Subcutaneous abdominal adipose tissue (tissue), 5 donors: ENCODE measurements at regions not wholly inside any gene's neighbourhood (a gene's known extent, or its start where the extent isn't known, plus 50 kb on each side); places are given as distances from the start of the nearest gene placed in this dataset.

Experiments used
- H3K27ac ChIP-seq: one replicate; pipeline ENCODE4 v1.7.0; 2013; ENCODE audit warnings: low read depth, mild to moderate bottlenecking, inconsistent platforms, low read length, moderate library complexity
- H3K27me3 ChIP-seq, 5 donors: one replicate each; pipeline ENCODE4 v1.7.0; 2013; ENCODE audit warnings: low read length in 5 of 5, inconsistent platforms in 1 of 5; ENCODE audit not compliant: control insufficient read depth in 5 of 5, insufficient read depth in 4 of 5
- H3K36me3 ChIP-seq, 5 donors: one replicate each; pipeline ENCODE4 v1.7.0; 2013; ENCODE audit warnings: low read length in 5 of 5; ENCODE audit not compliant: control insufficient read depth in 5 of 5, insufficient read depth in 5 of 5
- H3K4me1 ChIP-seq, 5 donors: one replicate each; pipeline ENCODE4 v1.7.0; 2013; ENCODE audit warnings: low read length in 5 of 5, mild to moderate bottlenecking in 3 of 5, moderate library complexity in 1 of 5; ENCODE audit not compliant: control insufficient read depth in 5 of 5, insufficient read depth in 5 of 5
- H3K4me3 ChIP-seq, 5 donors: one replicate each; pipeline ENCODE4 v1.7.0; 2013; ENCODE audit warnings: low read length in 5 of 5, low read depth in 1 of 5
- H3K9ac ChIP-seq, 5 donors: one replicate each; pipeline ENCODE4 v1.7.0; 2013; ENCODE audit warnings: low read length in 5 of 5, mild to moderate bottlenecking in 4 of 5, moderate library complexity in 3 of 5
- H3K9me3 ChIP-seq, 5 donors: one replicate each; pipeline ENCODE4 v1.7.0; 2013; ENCODE audit warnings: low read length in 5 of 5; ENCODE audit not compliant: control insufficient read depth in 5 of 5
- donor health status: healthy.
- donor health status: healthy.
- donor health status: healthy.
- donor health status: healthy.
- donor health status: healthy.

DNA sequence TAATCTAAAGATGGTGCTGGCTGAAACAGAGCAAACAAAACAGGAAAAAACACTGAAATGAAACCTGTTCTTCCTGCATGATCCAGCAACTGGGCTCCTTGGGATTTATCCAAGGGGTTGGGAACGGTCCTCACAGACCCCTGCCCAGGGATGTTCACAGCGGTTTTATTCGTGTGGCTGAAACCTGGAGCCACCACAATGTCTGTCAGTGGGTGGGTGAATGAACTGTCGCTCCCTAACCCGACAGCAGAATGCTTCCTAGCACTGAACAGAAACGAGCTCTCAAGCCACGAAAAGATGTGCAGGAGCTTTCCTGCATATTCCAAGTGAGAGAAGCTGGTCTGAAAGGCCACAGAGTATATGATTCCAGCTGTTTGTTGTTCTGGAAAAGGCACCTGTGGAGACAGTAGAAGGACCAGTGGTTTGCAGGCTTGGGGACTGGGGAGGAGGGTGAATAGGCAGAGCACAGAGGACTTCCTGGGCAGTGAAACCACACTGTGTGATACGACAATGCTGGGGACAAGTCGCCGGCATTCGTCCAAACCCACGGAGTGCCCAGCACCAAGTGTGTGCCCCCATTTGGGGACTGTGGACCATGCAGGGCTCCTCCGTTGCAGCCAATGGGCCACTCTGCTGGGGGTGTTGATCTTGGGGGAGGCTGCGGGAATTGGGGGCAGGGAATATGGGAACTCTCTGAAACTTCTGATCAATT, 73.9 kb downstream of the TEX29 start:
- Histone ChIP-seq H3K27ac (no peak overlapping the region), H3K4me3 (no peak overlapping the region), H3K27me3 (peaks cover 0 to 8% (median 4%) of the 10 kb centered on the region in 5 donors), H3K4me1 (no peaks in the 10 kb centered on the region), H3K9ac (no peak overlapping the region), H3K9me3 (no peaks in the 10 kb centered on the region), H3K36me3 (no peaks in the 10 kb centered on the region)

DNA sequence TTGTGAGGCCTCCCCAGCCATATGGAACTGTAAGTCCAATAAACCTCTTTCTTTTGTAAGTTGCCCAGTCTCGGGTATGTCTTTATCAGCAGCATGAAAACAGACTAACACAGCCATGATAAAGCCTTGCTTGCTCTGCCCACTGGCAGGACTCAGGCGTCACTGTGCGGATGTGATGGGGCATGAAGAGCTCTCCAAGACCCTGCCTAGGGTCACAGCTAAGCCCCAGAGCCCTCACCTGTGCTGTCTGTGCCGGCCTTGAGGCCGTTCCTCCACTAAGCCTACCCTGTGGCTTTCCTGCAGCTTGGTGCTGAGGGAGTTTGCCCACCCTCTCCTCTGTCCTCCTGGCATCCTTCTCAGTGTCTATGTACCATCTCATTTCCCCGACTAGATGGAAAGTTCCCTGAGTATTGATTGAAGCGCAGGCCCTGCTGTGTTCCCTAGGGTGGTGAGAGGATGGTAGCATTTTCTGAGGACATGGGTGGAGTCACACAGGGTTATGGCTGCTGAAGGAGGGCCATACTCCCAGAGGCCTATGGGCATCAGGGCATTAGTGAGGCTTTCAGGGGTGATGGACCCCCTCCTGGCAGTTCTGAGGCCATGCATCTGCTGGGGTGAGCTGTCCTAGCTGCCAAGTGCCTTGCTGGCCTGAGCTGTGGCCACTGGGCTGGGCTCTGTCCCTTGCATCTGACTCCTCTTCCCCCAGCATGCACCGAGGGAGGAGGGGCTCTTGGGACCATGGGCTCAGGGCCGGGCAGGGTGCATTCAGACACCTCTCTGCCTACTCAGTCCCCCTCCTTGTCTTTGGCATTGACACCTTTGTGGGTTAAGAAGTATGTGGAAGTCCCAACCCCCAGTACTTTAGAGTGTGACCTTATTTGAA, 75.3 kb downstream of the TEX29 start:
- H3K4me1 ChIP-seq, result no peaks in the 10 kb centered on the region
- no peaks in the 10 kb centered on the region for H3K9me3 ChIP-seq
- no peak overlapping the region for H3K27ac ChIP-seq
- H3K4me3 ChIP-seq, result no peak overlapping the region
- no peaks in the 10 kb centered on the region for H3K36me3 ChIP-seq
- no peak overlapping the region for H3K9ac ChIP-seq
- peaks cover 0 to 4% (median 0%) of the 10 kb centered on the region in 5 donors for H3K27me3 ChIP-seq

DNA sequence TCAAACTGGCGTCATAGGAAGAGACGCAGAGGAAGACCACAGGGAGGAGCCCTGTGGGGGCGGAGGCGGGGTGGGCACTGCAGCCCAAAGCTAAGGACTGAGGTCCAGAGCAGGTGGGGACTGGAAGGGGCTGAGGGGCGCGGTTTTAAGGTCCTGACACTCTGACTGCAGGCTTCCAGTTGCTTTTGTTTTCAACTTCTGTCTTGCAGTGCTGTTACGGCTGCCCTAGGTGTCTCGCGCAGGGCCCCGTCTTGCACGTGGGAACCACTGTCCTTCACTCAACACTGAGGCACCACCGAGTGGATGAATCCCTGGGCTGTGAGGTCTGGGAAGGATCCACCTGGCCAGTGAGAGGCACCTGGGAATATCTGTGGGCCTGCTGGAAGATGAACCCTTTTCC, 76.0 kb downstream of the TEX29 start:
- H3K4me1 ChIP-seq, result no peaks in the 10 kb centered on the region

DNA sequence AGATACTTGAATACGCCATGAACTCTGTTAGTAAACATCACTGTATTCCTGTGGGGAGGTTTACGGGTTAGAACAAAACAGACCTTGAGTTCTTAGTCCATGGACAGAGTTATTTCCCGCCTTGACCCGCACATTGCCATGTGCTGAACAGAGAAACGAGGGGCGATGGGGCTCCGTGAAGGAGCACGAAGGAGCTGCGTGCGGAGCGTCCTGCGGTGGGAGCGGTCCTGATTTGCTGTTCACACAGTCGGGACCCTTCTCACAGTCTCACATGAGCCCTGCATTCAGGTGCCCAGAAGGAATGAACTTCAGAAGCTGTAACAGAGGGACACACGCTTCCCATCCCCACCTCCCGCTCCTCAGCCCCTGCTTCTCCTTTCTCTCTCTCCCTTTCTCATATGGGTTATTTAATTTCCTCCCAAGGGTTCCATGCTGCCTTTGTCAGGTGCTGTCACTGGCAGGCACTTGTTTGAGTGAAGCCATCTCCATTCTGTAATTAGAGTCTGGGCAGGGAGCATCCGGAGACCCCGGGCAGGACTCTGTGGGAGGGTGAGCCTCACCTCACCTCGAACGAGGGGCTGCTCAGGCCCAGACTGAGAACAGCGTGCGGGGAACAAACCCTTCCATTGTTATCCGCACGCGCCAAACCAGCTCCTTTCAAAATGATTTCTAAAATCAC, 76.9 kb downstream of the TEX29 start:
- Histone ChIP-seq H3K36me3 (no peaks in the 10 kb centered on the region), H3K9me3 (no peaks in the 10 kb centered on the region), H3K4me1 (no peaks in the 10 kb centered on the region), H3K4me3 (no peak overlapping the region), H3K27ac (no peak overlapping the region), H3K27me3 (peaks cover 0 to 6% (median 3%) of the 10 kb centered on the region in 5 donors), H3K9ac (no peak overlapping the region)

More for the DNA sequence above, 76.0 kb downstream of the TEX29 start:
- no peak overlapping the region for H3K9ac ChIP-seq
- H3K4me3 ChIP-seq, result no peak overlapping the region
- H3K27ac ChIP-seq, result no peak overlapping the region
- no peaks in the 10 kb centered on the region for H3K36me3 ChIP-seq
- H3K27me3 ChIP-seq, result peaks cover 0 to 4% (median 3%) of the 10 kb centered on the region in 5 donors
- H3K9me3 ChIP-seq, result no peaks in the 10 kb centered on the region

DNA sequence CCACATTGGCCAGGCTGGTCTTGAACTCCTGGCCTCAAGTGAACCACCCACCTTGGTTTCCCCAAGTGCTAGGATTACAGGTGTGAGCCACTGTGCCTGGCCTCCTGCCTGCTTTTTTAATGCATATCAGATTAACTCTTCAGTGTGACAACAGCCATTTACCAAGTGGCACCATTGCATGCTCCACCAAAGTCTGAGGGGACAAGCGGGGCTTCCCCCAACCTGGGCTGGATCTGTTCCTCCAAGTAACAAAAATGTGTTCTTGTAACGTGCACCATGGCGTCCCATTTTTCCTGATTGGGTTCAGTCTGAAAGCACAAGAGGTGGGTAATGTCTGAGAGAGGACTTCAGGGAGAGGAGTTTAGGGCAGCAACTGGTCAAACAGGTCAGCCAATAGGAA, 77.8 kb downstream of the TEX29 start:
- Histone ChIP-seq H3K9ac (no peak overlapping the region), H3K27ac (no peak overlapping the region), H3K36me3 (no peaks in the 10 kb centered on the region), H3K4me3 (no peak overlapping the region), H3K27me3 (peaks cover 0 to 12% (median 8%) of the 10 kb centered on the region in 5 donors), H3K9me3 (no peaks in the 10 kb centered on the region), H3K4me1 (no peaks in the 10 kb centered on the region)

DNA sequence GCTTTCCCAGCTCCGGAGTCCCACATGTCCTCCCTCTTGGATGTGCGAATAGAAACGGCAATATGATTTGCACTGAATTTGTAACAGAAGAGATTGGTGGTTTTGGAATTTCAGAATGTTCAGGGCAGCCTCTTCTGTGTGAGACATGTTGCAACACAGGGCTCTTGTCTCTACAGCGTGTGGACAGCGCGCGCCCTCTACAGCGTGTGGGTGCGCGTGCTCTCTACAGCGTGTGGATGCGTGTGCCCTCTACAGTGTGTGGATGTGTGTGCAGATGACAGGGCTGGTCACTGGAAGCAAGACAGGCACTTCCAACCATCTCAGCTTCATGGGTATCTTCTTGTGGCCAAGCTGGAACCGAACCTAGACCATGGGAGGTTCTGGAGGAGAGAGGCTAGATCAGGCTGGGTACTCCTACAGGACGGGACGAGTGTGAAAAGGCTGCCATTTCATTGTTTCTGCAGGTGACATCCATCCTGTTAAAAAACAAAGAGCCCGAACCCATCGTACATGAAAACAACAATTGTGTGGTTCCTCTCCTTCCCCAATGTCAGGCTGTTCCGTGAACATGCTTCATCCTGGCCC, 78.4 kb downstream of the TEX29 start:
- H3K4me3 ChIP-seq, result no peak overlapping the region
- no peaks in the 10 kb centered on the region for H3K4me1 ChIP-seq
- no peaks in the 10 kb centered on the region for H3K36me3 ChIP-seq
- no peak overlapping the region for H3K27ac ChIP-seq
- no peaks in the 10 kb centered on the region for H3K9me3 ChIP-seq
- peaks cover 0 to 16% (median 11%) of the 10 kb centered on the region in 5 donors for H3K27me3 ChIP-seq
- no peak overlapping the region for H3K9ac ChIP-seq

DNA sequence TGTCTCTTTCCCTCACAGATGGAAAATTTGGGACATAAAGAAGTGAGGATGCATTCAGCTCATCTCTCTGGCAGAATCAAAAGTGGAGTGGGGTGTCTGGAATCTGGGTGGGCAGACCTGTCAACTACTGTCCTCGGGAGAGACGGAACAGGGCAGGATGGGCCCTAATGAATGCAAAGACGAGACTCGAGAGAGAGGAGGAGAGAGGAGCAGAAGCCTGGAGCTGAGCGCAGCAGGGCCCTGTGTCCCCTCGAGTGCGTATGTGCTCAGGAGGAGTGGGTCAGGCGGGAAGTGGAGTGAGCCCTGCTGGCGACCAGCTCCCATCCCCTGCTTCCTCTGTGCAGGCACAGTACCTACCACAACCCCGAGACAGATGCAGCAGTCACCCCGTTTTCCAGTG, 78.9 kb downstream of the TEX29 start:
- H3K9ac ChIP-seq, result no peak overlapping the region
- H3K36me3 ChIP-seq, result no peaks in the 10 kb centered on the region
- peaks cover 0 to 17% (median 12%) of the 10 kb centered on the region in 5 donors for H3K27me3 ChIP-seq
- H3K4me3 ChIP-seq, result no peak overlapping the region
- H3K4me1 ChIP-seq, result no peaks in the 10 kb centered on the region
- H3K27ac ChIP-seq, result no peak overlapping the region
- H3K9me3 ChIP-seq, result no peaks in the 10 kb centered on the region

DNA sequence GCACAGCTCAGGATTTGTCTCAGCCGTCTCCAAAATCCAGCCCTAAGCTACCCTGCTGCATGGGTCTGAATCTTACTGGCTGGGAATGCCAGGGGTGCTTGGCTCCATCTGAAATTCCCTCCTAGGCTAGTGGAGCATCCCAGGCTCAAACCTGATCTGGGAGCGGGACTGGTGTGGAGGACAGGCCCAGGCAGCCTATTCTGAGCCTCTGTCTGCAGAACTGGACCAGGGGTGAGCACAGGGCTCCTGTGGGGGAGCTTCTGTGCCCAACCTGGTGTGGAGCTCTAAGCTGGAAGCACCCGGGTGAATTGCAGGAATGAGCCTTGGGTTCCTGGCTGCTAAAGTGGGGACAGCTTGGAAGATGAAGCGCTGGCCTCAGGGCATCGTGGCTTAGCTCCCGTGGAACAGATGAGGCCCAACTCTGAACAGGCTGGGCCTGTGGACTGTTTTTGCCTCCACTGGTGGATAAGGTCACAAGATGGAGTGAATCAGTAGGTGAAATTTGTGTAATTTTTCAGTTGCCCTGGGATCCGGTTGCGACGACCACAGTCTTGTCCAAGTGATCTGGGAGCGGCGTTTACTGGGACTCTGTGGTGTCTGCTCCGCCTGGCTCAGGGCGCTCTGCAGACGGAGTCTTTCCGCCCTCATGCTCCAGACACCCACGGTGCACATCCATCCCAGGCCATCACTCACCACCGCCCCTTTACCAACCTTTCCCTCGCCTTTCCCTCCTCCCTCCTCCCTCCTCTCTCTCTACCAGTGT, 79.5 kb downstream of the TEX29 start:
- Histone ChIP-seq H3K9me3 (no peaks in the 10 kb centered on the region), H3K36me3 (no peaks in the 10 kb centered on the region), H3K9ac (no peak overlapping the region), H3K27ac (no peak overlapping the region), H3K27me3 (peaks cover 0 to 20% (median 15%) of the 10 kb centered on the region in 5 donors), H3K4me1 (no peaks in the 10 kb centered on the region), H3K4me3 (no peak overlapping the region)

DNA sequence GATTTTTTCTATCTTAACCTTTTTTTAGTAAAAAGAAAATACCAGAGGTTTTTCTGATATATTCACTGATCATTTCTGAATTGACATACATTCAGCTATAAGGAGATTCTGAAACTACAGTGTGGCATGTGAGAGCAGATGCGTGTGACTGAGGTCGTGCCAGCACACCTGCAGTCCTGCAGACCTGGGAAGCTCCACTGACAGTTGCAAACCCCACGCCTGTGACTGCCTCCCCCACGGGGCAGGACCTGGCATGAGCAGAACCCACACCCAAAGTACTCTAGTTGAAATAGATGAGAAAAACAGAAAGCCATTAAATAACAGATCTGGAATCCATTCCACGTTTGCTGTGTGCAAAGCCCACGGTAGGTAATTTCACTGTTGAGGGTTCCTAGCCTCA, 80.7 kb downstream of the TEX29 start:
- Histone ChIP-seq H3K4me3 (no peak overlapping the region), H3K36me3 (no peaks in the 10 kb centered on the region), H3K4me1 (no peaks in the 10 kb centered on the region), H3K9me3 (no peaks in the 10 kb centered on the region), H3K27ac (no peak overlapping the region), H3K27me3 (peaks cover 0 to 20% (median 12%) of the 10 kb centered on the region in 5 donors), H3K9ac (no peak overlapping the region)
